ENCODE measurements at regions not wholly inside any gene's neighbourhood (a gene's known extent, or its start where the extent isn't known, plus 50 kb on each side); places are given as distances from the start of the nearest gene placed in this dataset.

- H3K36me3 Mint-ChIP-seq (ENCODE audit: insufficient read depth in 1 of 3, low read depth in 3 of 3): no peaks in the 10 kb centered on the region
- Histone ChIP-seq H3K4me1 (ENCODE audit: insufficient read depth, low read length) (no peaks in the 10 kb centered on the region), H2BK12ac (ENCODE audit: insufficient read length, low read depth, low read length) (no peak overlapping the region), H4K20me1 (ENCODE audit: control insufficient read depth, insufficient read depth, insufficient read length) (no peaks in the 10 kb centered on the region), H3K56ac (ENCODE audit: insufficient read length, low read depth, low read length) (no peak overlapping the region), H3K23ac (ENCODE audit: insufficient read length, low read depth, low read length) (no peak overlapping the region), H3K9me3 (ENCODE audit: control insufficient read depth, low read depth, low read length) (no peaks in the 10 kb centered on the region), H4K8ac (replicated peaks; ENCODE audit: insufficient read length, low read depth, low read length) (no peak overlapping the region), H2BK15ac (ENCODE audit: low read depth, low read length) (no peak overlapping the region), H2BK5ac (ENCODE audit: insufficient read length, low read length) (no peak overlapping the region), H3K4ac (ENCODE audit: low read depth, low read length) (no peak overlapping the region), H3K27ac (ENCODE audit: insufficient read length, low read depth, low read length) (no peak overlapping the region), H3K14ac (ENCODE audit: insufficient read depth, low read length) (no peak overlapping the region), H3K27me3 (ENCODE audit: insufficient read depth, low read length) (no peaks in the 10 kb centered on the region), H2BK20ac (ENCODE audit: low read depth, low read length, poor library complexity, severe bottlenecking) (no peak overlapping the region), H3T11ph (ENCODE audit: low read length) (no peak overlapping the region), H3K79me1 (ENCODE audit: insufficient read depth, low read depth, low read length, poor library complexity, severe bottlenecking) (no peaks in the 10 kb centered on the region), H3K9ac (ENCODE audit: extremely low read depth, insufficient read length, low read length) (no peak overlapping the region), H2BK120ac (ENCODE audit: low read depth, low read length, poor library complexity, severe bottlenecking) (no peak overlapping the region), H3K23me2 (ENCODE audit: insufficient read length, low read depth, low read length, poor library complexity, severe bottlenecking) (no peaks in the 10 kb centered on the region), H4K5ac (ENCODE audit: insufficient read length, low read depth, low read length) (no peak overlapping the region), H3K4me2 (ENCODE audit: insufficient read depth, insufficient read length, low read length) (no peak overlapping the region), H3K18ac (ENCODE audit: insufficient read length, low read depth, low read length) (no peak overlapping the region), H2AK5ac (ENCODE audit: insufficient read length, low read length) (no peak overlapping the region), H2AFZ (ENCODE audit: low read length) (no peak overlapping the region), H4K91ac (ENCODE audit: insufficient read length, low read depth, low read length) (no peak overlapping the region), H3K79me2 (ENCODE audit: insufficient read depth, low read length) (no peaks in the 10 kb centered on the region)
- no peaks in the 10 kb centered on the region for H3K9me3 Mint-ChIP-seq
- no peak for DNase-seq
- H3K4me3 Mint-ChIP-seq: no peak overlapping the region
- H3K4me1 Mint-ChIP-seq: no peaks in the 10 kb centered on the region
- H3K27me3 Mint-ChIP-seq (ENCODE audit: low read depth): no peaks in the 10 kb centered on the region
- peak overlapping the region in 1 of 3 experiments; percentile 4; a peak in 1 of 7 replicates for H3K27ac Mint-ChIP-seq
- no peak for TF ChIP-seq CTCF (conservative IDR thresholded peaks at IDR 0.05)
Measured at GRCh38 chr13:86710013-86710412, 910.8 kb upstream of the SLITRK6 start.

Data from H9 (cell line).